ENCODE measurements at regions not wholly inside any gene's neighbourhood (a gene's known extent, or its start where the extent isn't known, plus 50 kb on each side); places are given as distances from the start of the nearest gene placed in this dataset.

GRCh38 chr13:67318860-67319259 is 88.7 kb upstream of the PCDH9 start:
- POLR2A ChIA-PET, result no interaction called here
- H3K4me3 ChIP-seq (ENCODE audit: low read depth, low read length), result no peak overlapping the region
- DNase-seq (ENCODE audit: low read depth), result no peak
- H3K36me3 ChIP-seq (ENCODE audit: control insufficient read depth, insufficient read depth, low read length), result no peaks in the 10 kb centered on the region
- no peak for TF ChIP-seq CTCF (IDR thresholded peaks at IDR 0.05; ENCODE audit: insufficient read depth, low read depth, low read length)
- H3K27me3 ChIP-seq (ENCODE audit: control insufficient read depth, insufficient read depth, low read length), result no peaks in the 10 kb centered on the region
- CTCF ChIA-PET, result interaction anchor here (0.6 kb wide), 1 partner anchor 52 kb away, joined by 3 read pairs; no protein-coding TSS in a partner anchor

- ChIA-PET POLR2A (no interaction called here), CTCF (interaction anchor here (0.6 kb wide), 1 partner anchor 51 kb away, joined by 3 read pairs; no protein-coding TSS in a partner anchor)
- DNase-seq (ENCODE audit: low read depth), result no peak
- Histone ChIP-seq H3K27me3 (ENCODE audit: control insufficient read depth, insufficient read depth, low read length) (no peaks in the 10 kb centered on the region), H3K36me3 (ENCODE audit: control insufficient read depth, insufficient read depth, low read length) (no peaks in the 10 kb centered on the region), H3K4me3 (ENCODE audit: low read depth, low read length) (no peak overlapping the region)
- TF ChIP-seq CTCF (IDR thresholded peaks at IDR 0.05; ENCODE audit: insufficient read depth, low read depth, low read length), result no peak
These were observed 88.3 kb upstream of the PCDH9 start for GRCh38 chr13:67318398-67318797.

- DNase-seq (ENCODE audit: low read depth), result no peak
- Histone ChIP-seq H3K36me3 (ENCODE audit: control insufficient read depth, insufficient read depth, low read length) (no peaks in the 10 kb centered on the region), H3K4me3 (ENCODE audit: low read depth, low read length) (no peak overlapping the region), H3K27me3 (ENCODE audit: control insufficient read depth, insufficient read depth, low read length) (no peaks in the 10 kb centered on the region)
- no peak for TF ChIP-seq CTCF (IDR thresholded peaks at IDR 0.05; ENCODE audit: insufficient read depth, low read depth, low read length)
- ChIA-PET POLR2A (no interaction called here), CTCF (interaction anchor here (0.6 kb wide), 1 partner anchor 24 kb away, joined by 3 read pairs; no protein-coding TSS in a partner anchor)
These were observed 84.3 kb upstream of the PCDH9 start for GRCh38 chr13:67314405-67314804.

GRCh38 chr13:67308004-67308772 is 78.1 kb upstream of the PCDH9 start:
- DNase-seq (ENCODE audit: low read depth), result no peak
- no peaks in the 10 kb centered on the region for H3K36me3 ChIP-seq (ENCODE audit: control insufficient read depth, insufficient read depth, low read length)
- no peaks in the 10 kb centered on the region for H3K27me3 ChIP-seq (ENCODE audit: control insufficient read depth, insufficient read depth, low read length)
- no peak for TF ChIP-seq CTCF (IDR thresholded peaks at IDR 0.05; ENCODE audit: insufficient read depth, low read depth, low read length)
- CTCF ChIA-PET, result no interaction called here
- POLR2A ChIA-PET, result no interaction called here
- H3K4me3 ChIP-seq (ENCODE audit: low read depth, low read length), result no peak overlapping the region

- no peaks in the 10 kb centered on the region for H3K36me3 ChIP-seq (ENCODE audit: control insufficient read depth, insufficient read depth, low read length)
- TF ChIP-seq CTCF (IDR thresholded peaks at IDR 0.05; ENCODE audit: insufficient read depth, low read depth, low read length), result no peak
- no peak for DNase-seq (ENCODE audit: low read depth)
- no peak overlapping the region for H3K4me3 ChIP-seq (ENCODE audit: low read depth, low read length)
- ChIA-PET POLR2A (no interaction called here), CTCF (no interaction called here)
- H3K27me3 ChIP-seq (ENCODE audit: control insufficient read depth, insufficient read depth, low read length), result no peaks in the 10 kb centered on the region
These were observed 76.6 kb upstream of the PCDH9 start for GRCh38 chr13:67306742-67307141.

Measured in BJ (cell line).